Stomach (tissue), 8 donors: ENCODE measurements at regions not wholly inside any gene's neighbourhood (a gene's known extent, or its start where the extent isn't known, plus 50 kb on each side); places are given as distances from the start of the nearest gene placed in this dataset.

ENCODE experiments used
- DNase-seq, 2 donors: peaks; one replicate each; pipeline versions ENCODE4 v3.0.0 to v3.0.0-alpha.2; 2013 to 2019
- H3K27ac ChIP-seq, 5 donors: fragments of 200-600 bp in 4 of 5; sonication (generic) in 4 of 5; one replicate each; pipeline ENCODE4 v1.5.1; 2013 to 2019; ENCODE audit warnings: mild to moderate bottlenecking in 1 of 5, moderate library complexity in 1 of 5
- H3K27me3 ChIP-seq, 3 donors: fragments of 200-600 bp; sonication (generic); one replicate each; pipeline ENCODE4 v1.5.1; 2017 to 2019; ENCODE audit warnings: mixed run types in 1 of 3
- H3K36me3 ChIP-seq, 4 donors: fragments of 200-600 bp; sonication (generic); 1 replicate in 3 of 4; 2 replicates in 1 of 4; pipeline ENCODE4 v1.5.1; 2016 to 2019
- H3K4me1 ChIP-seq, 4 donors: fragments of 200-600 bp; sonication (generic); one replicate each; pipeline ENCODE4 v1.5.1; 2016 to 2019
- H3K4me3 ChIP-seq, 4 donors: fragments of 200-600 bp; sonication (generic) in 3 of 4; one replicate each; pipeline ENCODE4 v1.5.1; 2016 to 2019; ENCODE audit warnings: mild to moderate bottlenecking in 1 of 4
- H3K9me3 ChIP-seq, 4 donors: fragments of 200-600 bp; sonication (generic); one replicate each; pipeline ENCODE4 v1.5.1; 2016 to 2019
- CTCF ChIP-seq, 7 experiments: fragments of 450-650 bp in 4 of 7; fragments of 200-600 bp in 3 of 7; sonication (generic) in 3 of 7; IDR thresholded peaks; one replicate each; pipeline ENCODE4 v1.5.1; 2016 to 2019; ENCODE audit warnings: antibody characterized with exemption in 7 of 7, control low read depth in 2 of 7, mild to moderate bottlenecking in 1 of 7
- EP300 ChIP-seq: sonication (generic); formaldehyde crosslinking; IDR thresholded peaks from one replicate; pipeline ENCODE4 v1.6.1; 2017; ENCODE audit warnings: antibody characterized with exemption
- POLR2A ChIP-seq, 4 donors: fragments of 450-650 bp; IDR thresholded peaks; one replicate each; pipeline ENCODE4 v1.6.1; 2016; ENCODE audit warnings: antibody characterized with exemption in 4 of 4, control low read depth in 2 of 4, mild to moderate bottlenecking in 1 of 4, moderate library complexity in 1 of 4
- POLR2AphosphoS5 ChIP-seq, 3 donors: sonication (generic); formaldehyde crosslinking; IDR thresholded peaks; one replicate each; pipeline ENCODE4 v1.6.1; 2016; ENCODE audit warnings: antibody characterized with exemption in 3 of 3
- WGBS, 5 donors: extraction: QIAGEN DNeasy Blood & Tissue Kit in 3 of 5; methylation state at CpG; one replicate each; pipeline versions ENCODE4 v1.1.5 to v1.1.7; 2013 to 2018; 5-methylcytosine and 5-hydroxymethylcytosine counted together
- intact Hi-C: fragments of 100-400 bp; cut with DNase I; formaldehyde crosslinking; loops from one replicate; pipeline ENCODE4 v1.15.1; 2023; ENCODE audit warnings: low total_unique reads
- donor health status: healthy with polysubstance abuse.
- donor health status: Bipolar disorder and iron deficiency.
- donor health status: healthy.

GRCh38 chr6:164042212-164042611 lies 627.7 kb downstream of the QKI start:
- Histone ChIP-seq H3K27me3 (no peaks in the 10 kb centered on the region), H3K4me3 (no peak overlapping the region), H3K27ac (no peak overlapping the region), H3K9me3 (peaks cover 0 to 7% (median 2%) of the 10 kb centered on the region in 4 donors), H3K36me3 (no peaks in the 10 kb centered on the region), H3K4me1 (no peaks in the 10 kb centered on the region)
- WGBS, 5 donors, result 42 to 55% (median 48%) methylated on average over 4 to 5 of the region's 5 CpGs
- intact Hi-C loops, result no loop called here
- DNase-seq, result no peak
- TF ChIP-seq POLR2AphosphoS5 (IDR thresholded peaks at IDR 0.05) (no peak), POLR2A (IDR thresholded peaks at IDR 0.05) (no peak), CTCF (IDR thresholded peaks at IDR 0.05) (no peak), EP300 (no peak)

DNA sequence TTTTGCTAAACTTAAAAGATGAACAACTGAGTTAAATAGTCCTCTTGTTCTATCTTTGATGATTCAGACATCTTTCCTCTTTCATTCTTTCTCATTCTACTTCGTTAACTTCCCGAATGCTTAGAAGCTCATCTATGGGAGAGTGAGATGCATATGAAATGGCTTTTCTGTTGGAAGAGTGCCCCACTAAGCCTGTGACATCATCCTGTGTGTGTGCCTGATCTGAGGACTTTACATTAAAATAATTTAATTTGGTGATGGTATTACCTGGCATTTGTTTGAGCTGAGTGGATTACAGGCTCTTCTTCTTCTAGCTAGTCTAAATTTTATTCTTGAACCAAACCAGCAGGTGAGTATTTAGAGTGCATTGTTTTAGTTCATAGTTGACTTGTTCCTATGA lies 626.5 kb downstream of the QKI start:
- no peak for TF ChIP-seq CTCF (IDR thresholded peaks at IDR 0.05)
- TF ChIP-seq POLR2A (IDR thresholded peaks at IDR 0.05), result no peak
- TF ChIP-seq EP300, result no peak
- TF ChIP-seq POLR2AphosphoS5 (IDR thresholded peaks at IDR 0.05), result no peak
- no peaks in the 10 kb centered on the region for H3K36me3 ChIP-seq
- H3K27ac ChIP-seq, result no peak overlapping the region
- WGBS, 5 donors, result 81 to 93% (median 84%) methylated on average over 2 of the region's 2 CpGs
- H3K4me1 ChIP-seq, result no peaks in the 10 kb centered on the region
- H3K27me3 ChIP-seq, result no peaks in the 10 kb centered on the region
- peaks cover 0 to 7% (median 2%) of the 10 kb centered on the region in 4 donors for H3K9me3 ChIP-seq
- DNase-seq, result no peak
- intact Hi-C loops, result no loop called here
- H3K4me3 ChIP-seq, result no peak overlapping the region

- Histone ChIP-seq H3K4me3 (no peak overlapping the region), H3K4me1 (no peaks in the 10 kb centered on the region), H3K36me3 (no peaks in the 10 kb centered on the region), H3K27ac (no peak overlapping the region), H3K9me3 (peaks cover 0 to 7% (median 2%) of the 10 kb centered on the region in 4 donors), H3K27me3 (no peaks in the 10 kb centered on the region)
- peak; percentile 45 to 84 for DNase-seq
- WGBS, 5 donors, result 71 to 92% (median 85%) methylated on average over 13 to 19 of the region's 19 CpGs
- intact Hi-C loops, result no loop called here
- TF ChIP-seq POLR2A (IDR thresholded peaks at IDR 0.05) (no peak), EP300 (no peak), CTCF (IDR thresholded peaks at IDR 0.05) (no peak), POLR2AphosphoS5 (IDR thresholded peaks at IDR 0.05) (no peak)
Observed at GRCh38 chr6:164039954-164040375, 625.4 kb downstream of the QKI start.

DNA sequence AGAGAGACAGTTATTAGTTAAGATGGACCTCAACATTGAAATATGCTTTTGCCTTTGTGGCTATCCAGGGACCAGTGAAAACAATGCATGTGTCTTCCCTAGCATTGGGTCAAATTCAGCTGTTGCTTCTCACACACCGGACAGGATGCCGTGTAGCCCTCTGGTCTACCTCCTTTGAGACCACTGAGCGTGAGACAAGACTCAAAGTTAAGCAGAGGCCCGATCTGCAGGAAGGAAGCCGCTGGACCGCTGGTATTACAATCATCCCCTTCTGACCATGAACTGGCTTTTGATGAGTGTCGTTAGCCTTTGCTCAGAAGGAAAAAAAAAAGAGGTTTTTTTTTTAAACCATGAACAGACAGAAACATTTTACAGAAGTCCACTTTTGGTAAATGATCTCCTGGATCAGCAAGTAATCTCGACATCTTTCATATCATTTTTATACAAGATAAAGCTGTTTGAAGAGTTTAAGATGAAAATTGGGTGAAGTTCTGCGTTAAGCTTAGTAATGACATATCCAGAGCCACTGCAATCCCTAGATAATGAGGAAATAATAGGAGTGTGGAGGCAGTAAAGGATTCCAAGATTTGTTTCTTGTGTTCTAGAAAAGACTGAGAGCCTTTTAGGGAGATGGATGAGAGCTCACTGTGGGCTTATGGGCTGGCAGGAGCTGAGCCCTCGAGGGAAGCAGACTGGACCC lies 622.8 kb downstream of the QKI start:
- Histone ChIP-seq H3K27me3 (no peaks in the 10 kb centered on the region), H3K9me3 (no peaks in the 10 kb centered on the region), H3K27ac (no peak overlapping the region), H3K36me3 (no peaks in the 10 kb centered on the region), H3K4me1 (no peaks in the 10 kb centered on the region), H3K4me3 (no peak overlapping the region)
- TF ChIP-seq EP300, result no peak
- no peak for TF ChIP-seq POLR2A (IDR thresholded peaks at IDR 0.05)
- TF ChIP-seq POLR2AphosphoS5 (IDR thresholded peaks at IDR 0.05), result no peak
- no peak for TF ChIP-seq CTCF (IDR thresholded peaks at IDR 0.05)
- intact Hi-C loops, result no loop called here
- WGBS, 5 donors, result 58 to 69% (median 64%) methylated on average over 10 of the region's 10 CpGs
- no peak for DNase-seq
